ENCODE measurements at regions not wholly inside any gene's neighbourhood (a gene's known extent, or its start where the extent isn't known, plus 50 kb on each side); places are given as distances from the start of the nearest gene placed in this dataset.
A peak's percentile ranks its signal among the peaks of the same experiment; 100 is the strongest.

DNA sequence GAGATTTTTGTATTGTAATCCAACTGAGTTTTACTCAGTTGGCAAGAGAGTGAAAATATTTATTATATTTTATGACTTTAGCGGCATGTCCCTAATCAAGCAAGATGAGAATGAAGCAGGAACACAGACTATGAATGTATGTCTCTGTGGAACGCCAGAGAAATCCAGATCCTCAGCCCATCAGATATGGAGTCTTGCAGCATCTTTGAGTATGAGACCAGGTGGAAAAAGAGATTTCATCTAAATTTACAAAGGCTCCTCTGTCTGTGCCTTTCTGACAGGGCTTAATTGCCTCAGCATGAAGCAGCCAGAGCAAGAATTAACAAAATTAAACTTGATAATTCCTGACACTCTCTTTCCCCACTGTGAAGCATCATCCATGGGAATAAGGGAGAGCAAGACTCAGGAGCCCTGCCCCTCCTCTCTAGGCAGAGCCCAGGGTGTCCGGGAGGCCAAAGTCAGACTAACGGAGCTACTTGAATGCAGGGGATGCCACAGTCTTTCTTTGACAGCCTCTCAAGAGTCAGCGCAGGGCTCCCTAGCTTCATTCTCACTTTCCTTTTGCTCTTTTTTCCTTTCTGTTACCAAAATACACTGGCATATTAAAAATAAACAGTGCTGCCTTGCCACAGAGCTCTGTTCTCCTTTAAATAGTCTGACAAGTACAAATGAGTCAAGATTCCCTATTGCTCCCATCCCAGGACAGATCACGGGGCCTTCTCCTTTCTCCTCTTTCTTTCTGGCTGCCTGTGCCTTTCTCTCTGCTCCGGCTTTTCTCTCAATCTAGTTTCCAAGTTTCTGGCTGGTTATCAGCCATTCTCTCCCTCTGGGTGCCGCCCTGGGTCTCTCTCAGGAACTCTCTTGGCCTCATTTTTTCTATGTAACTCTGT, 132.2 kb upstream of the INHBA start:
- peak; percentile 33 for DNase-seq (ENCODE audit: low read depth)
- no peak overlapping the region for H3K4me3 ChIP-seq (ENCODE audit: low read length)
- TF ChIP-seq, protein P1, sequence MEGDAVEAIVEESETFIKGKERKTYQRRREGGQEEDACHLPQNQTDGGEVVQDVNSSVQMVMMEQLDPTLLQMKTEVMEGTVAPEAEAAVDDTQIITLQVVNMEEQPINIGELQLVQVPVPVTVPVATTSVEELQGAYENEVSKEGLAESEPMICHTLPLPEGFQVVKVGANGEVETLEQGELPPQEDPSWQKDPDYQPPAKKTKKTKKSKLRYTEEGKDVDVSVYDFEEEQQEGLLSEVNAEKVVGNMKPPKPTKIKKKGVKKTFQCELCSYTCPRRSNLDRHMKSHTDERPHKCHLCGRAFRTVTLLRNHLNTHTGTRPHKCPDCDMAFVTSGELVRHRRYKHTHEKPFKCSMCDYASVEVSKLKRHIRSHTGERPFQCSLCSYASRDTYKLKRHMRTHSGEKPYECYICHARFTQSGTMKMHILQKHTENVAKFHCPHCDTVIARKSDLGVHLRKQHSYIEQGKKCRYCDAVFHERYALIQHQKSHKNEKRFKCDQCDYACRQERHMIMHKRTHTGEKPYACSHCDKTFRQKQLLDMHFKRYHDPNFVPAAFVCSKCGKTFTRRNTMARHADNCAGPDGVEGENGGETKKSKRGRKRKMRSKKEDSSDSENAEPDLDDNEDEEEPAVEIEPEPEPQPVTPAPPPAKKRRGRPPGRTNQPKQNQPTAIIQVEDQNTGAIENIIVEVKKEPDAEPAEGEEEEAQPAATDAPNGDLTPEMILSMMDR (conservative IDR thresholded peaks at IDR 0.05; ENCODE audit: low read length) = no peak

DNA sequence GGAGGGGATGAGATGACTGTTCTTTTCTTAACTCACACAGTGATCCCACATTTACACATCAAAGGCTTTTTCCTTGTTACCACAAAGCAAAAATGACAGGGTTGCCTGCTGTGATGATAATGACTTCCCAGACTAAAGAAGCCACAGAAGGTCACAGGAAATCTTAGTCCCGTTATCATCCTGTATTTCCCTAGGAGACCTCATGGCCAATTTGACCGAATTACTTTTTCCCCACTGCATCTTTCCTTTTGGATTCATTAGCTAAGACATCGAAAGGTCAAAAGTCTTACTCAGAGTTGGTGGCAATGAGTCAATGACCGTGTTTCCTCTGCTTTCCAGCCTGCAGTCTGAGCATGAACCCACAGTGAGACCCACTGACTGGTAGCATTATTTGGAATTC, 130.1 kb upstream of the INHBA start:
- no peak overlapping the region for H3K4me3 ChIP-seq (ENCODE audit: low read length)
- TF ChIP-seq, protein P1 (conservative IDR thresholded peaks at IDR 0.05; ENCODE audit: low read length) = no peak
- peak; percentile 11 for DNase-seq (ENCODE audit: low read depth)

DNA sequence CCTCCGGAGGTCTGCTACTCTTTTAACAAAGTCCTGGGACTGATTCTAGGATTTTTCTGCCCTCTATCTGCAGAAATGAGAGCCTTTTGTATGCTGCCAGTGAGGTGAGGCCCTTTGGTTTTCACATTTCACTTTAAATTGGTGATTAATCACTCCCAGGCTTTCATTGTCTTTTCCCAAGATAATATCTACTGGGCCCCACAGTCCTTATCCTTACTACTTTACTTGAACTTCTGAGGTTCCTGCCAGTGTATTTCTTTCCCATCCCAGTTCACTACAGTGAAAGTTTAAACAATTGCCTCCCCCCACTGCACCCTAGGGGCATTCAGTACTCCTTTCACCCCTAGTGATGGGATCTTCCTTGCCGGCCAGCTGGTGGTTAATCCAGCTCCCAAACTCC, 127.4 kb upstream of the INHBA start:
- TF ChIP-seq, protein P1 (conservative IDR thresholded peaks at IDR 0.05; ENCODE audit: low read length) = no peak
- no peak overlapping the region for H3K4me3 ChIP-seq (ENCODE audit: low read length)
- DNase-seq (ENCODE audit: low read depth) = no peak

DNA sequence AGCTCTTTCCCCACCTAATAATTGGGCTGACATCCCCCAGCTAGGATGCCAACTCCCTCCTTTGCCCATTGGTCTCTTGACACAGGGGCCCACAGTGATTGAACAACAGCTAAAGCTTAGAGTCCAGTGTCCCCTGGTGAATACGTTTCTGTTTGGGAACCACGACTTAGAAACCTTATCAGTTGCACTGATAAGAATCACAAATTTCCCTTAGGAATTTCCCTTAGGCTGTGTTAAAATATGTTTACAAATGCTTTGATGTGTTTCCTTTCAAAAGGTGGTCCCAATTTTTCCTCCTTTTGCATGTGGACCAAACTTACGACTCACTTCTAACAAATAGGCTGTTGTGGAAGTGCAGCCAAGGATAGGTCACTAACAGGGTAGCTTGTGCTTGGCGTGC, 126.0 kb upstream of the INHBA start:
- DNase-seq (ENCODE audit: low read depth) = no peak
- H3K4me3 ChIP-seq (ENCODE audit: low read length) = no peak overlapping the region
- TF ChIP-seq, protein P1 (conservative IDR thresholded peaks at IDR 0.05; ENCODE audit: low read length) = no peak

DNA sequence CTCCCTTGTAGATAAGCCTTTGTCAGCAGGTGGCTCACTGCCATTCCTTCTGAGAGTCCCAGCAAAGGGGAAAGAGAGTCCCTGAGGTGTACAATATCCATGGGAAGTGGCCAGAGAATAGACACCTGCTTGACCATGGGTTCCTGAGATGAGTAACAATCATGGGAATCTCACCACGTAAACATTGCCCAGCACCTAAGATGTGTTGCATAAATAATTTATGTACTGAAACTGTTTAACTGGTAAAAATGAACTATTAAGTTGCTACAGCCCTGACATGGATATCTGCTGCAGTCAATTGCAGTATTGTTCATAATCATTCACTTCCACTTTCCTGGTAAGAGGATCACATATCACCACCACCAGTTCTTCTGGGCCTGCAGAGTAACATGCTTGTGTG, 123.8 kb upstream of the INHBA start:
- no peak overlapping the region for H3K4me3 ChIP-seq (ENCODE audit: low read length)
- DNase-seq (ENCODE audit: low read depth) = no peak
- TF ChIP-seq, protein P1 (conservative IDR thresholded peaks at IDR 0.05; ENCODE audit: low read length) = no peak

DNA sequence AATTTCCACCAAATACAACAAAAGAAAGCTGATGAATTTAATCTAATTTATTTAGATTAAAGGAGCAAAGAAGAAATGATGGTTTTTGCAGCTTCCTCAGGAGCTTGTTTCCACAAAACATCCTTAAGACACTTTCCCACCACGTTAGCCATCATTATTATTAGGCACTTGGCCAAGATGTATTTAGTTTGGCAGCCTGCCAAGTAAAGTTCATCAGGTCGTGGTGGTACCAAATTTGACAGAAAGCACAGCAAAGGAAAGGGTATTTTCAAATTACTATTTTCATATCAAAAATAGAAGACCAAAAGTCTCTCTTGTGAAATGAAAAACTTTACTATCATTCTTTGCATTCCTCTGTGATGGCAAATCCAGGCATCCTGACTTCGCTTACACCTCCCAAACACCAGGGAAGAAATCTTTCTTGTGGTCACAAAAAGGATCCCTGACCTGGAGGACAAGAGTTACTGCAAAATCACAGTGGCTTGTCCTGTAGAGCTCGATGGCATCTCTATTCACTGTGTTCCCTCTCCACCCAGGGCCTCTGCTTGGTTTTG, 123.1 kb upstream of the INHBA start:
- TF ChIP-seq, protein P1 (conservative IDR thresholded peaks at IDR 0.05; ENCODE audit: low read length) = no peak
- H3K4me3 ChIP-seq (ENCODE audit: low read length) = no peak overlapping the region
- peak; percentile 45 for DNase-seq (ENCODE audit: low read depth)

DNA sequence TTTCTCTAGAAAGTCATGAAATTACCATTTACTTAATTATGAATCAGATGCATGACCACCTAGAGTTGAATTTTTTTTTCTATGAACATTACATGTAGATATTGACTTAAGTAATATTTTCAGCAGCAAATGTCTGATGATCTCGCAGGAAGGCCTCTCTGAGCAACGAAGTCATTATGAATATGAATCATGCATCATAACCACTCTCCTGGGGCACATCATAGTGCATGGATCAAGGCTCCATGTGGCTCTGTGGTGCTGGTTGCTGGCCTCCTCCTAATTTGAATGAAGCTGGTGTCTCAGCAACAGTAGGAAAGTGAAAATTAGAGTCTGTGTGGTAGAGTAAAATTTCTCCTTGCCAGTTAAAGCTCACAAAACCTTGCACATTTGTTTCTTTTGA, 121.4 kb upstream of the INHBA start:
- peak; percentile 37 for DNase-seq (ENCODE audit: low read depth)
- TF ChIP-seq, protein P1 (conservative IDR thresholded peaks at IDR 0.05; ENCODE audit: low read length) = no peak
- H3K4me3 ChIP-seq (ENCODE audit: low read length) = no peak overlapping the region

All from AG10803 (cell line).